ENCODE measurements at regions not wholly inside any gene's neighbourhood (a gene's known extent, or its start where the extent isn't known, plus 50 kb on each side); places are given as distances from the start of the nearest gene placed in this dataset.

DNA sequence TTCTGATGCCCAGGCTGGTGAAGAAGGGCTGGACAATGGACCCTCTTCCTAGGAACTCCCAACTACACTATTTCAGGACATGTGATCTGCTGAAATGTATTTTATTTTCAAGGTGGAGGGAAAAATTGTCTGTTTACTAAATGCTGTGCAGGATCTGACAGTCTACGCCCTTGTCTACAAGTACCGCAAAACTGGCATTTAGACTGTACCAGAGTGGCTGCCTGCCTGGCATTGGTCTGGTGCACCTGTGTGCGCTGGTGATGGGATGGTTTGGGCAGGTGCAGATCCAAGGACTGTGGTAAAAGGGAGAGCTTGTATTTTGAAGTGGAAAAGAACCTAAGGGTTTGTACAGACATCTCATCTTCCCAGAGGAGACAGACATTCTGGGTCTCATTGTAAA, 79.7 kb downstream of the AIPL1 start:
- Histone ChIP-seq H2BK5ac (ENCODE audit: low read depth, low read length, poor library complexity, severe bottlenecking) (no peak overlapping the region), H2BK15ac (ENCODE audit: low read depth, low read length) (no peak overlapping the region), H3K36me3 (ENCODE audit: control insufficient read depth, insufficient read depth, low read length) (no peaks in the 10 kb centered on the region), H4K8ac (ENCODE audit: low read depth in 2 of 2, low read length in 2 of 2) (no peak overlapping the region), H3K9me1 (ENCODE audit: insufficient read depth, low read length) (no peaks in the 10 kb centered on the region), H3K56ac (ENCODE audit: extremely low read depth, insufficient read depth, low read length) (no peak overlapping the region), H4K91ac (ENCODE audit: insufficient read depth, low read depth, low read length) (no peak overlapping the region), H2BK120ac (ENCODE audit: low read depth, low read length) (no peak overlapping the region), H4K5ac (ENCODE audit: low read depth, low read length) (no peak overlapping the region), H3K14ac (replicated peaks; ENCODE audit: low read depth, low read length) (no peak overlapping the region), H2BK20ac (ENCODE audit: low read depth, low read length) (no peak overlapping the region), H4K20me1 (ENCODE audit: insufficient read depth, low read length) (no peaks in the 10 kb centered on the region), H3K4me1 (ENCODE audit: control insufficient read depth, insufficient read depth, low read length) (no peaks in the 10 kb centered on the region), H3K23ac (ENCODE audit: low read depth, low read length) (no peak overlapping the region), H2AFZ (replicated peaks; ENCODE audit: low read length, poor library complexity) (no peak overlapping the region), H3K27me3 (ENCODE audit: control insufficient read depth, insufficient read depth, low read length) (no peaks in the 10 kb centered on the region), H3K9me3 (ENCODE audit: control insufficient read depth, insufficient read depth, low read length) (no peaks in the 10 kb centered on the region), H3K9ac (ENCODE audit: low read depth, low read length) (no peak overlapping the region), H3K18ac (ENCODE audit: low read depth, low read length) (no peak overlapping the region), H3K4ac (ENCODE audit: low read depth, low read length) (no peak overlapping the region), H2AK9ac (replicated peaks; ENCODE audit: low read depth, low read length, poor library complexity) (no peak overlapping the region), H3K4me2 (ENCODE audit: low read depth, low read length) (no peak overlapping the region), H3K79me1 (ENCODE audit: low read depth in 1 of 2, low read length in 2 of 2) (no peaks in the 10 kb centered on the region), H3K4me3 (ENCODE audit: insufficient read depth, low read depth, low read length) (no peak overlapping the region), H3K27ac (ENCODE audit: insufficient read depth, low read length) (no peak overlapping the region), H2AK5ac (ENCODE audit: low read depth, low read length) (no peak overlapping the region)
- ATAC-seq (ENCODE audit: low read depth) (no peak), DNase-seq (no peak)
- CTCF ChIA-PET, result no interaction called here
- POLR2A ChIA-PET (ENCODE audit: unreplicated experiment), result no interaction called here
- TF ChIP-seq BHLHE40 (IDR thresholded peaks at IDR 0.05; ENCODE audit: low read depth, low read length) (no peak), CEBPB (IDR thresholded peaks at IDR 0.05; ENCODE audit: low read depth, low read length) (no peak), RCOR1 (IDR thresholded peaks at IDR 0.05; ENCODE audit: insufficient replicate concordance, low read length) (no peak), FOS (IDR thresholded peaks at IDR 0.05; ENCODE audit: low read depth, low read length) (no peak), MXI1 (IDR thresholded peaks at IDR 0.05; ENCODE audit: borderline replicate concordance, low read depth, low read length) (no peak), NFE2L2 (IDR thresholded peaks at IDR 0.05; ENCODE audit: low read depth, low read length) (no peak)
- TF ChIP-seq, protein P1, sequence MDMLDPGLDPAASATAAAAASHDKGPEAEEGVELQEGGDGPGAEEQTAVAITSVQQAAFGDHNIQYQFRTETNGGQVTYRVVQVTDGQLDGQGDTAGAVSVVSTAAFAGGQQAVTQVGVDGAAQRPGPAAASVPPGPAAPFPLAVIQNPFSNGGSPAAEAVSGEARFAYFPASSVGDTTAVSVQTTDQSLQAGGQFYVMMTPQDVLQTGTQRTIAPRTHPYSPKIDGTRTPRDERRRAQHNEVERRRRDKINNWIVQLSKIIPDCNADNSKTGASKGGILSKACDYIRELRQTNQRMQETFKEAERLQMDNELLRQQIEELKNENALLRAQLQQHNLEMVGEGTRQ (IDR thresholded peaks at IDR 0.05; ENCODE audit: low read depth, low read length), result no peak
- TF ChIP-seq, protein P2, sequence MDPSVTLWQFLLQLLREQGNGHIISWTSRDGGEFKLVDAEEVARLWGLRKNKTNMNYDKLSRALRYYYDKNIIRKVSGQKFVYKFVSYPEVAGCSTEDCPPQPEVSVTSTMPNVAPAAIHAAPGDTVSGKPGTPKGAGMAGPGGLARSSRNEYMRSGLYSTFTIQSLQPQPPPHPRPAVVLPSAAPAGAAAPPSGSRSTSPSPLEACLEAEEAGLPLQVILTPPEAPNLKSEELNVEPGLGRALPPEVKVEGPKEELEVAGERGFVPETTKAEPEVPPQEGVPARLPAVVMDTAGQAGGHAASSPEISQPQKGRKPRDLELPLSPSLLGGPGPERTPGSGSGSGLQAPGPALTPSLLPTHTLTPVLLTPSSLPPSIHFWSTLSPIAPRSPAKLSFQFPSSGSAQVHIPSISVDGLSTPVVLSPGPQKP (IDR thresholded peaks at IDR 0.05; ENCODE audit: borderline replicate concordance, low read depth, low read length), result no peak
- no CpG with 5 or more reads among the region's 3 CpGs for WGBS, 2 experiments (ENCODE audit: extremely low coverage in 2 of 2, insufficient read length in 1 of 2)
- dilution Hi-C loops (cut with HindIII; ENCODE audit: low sequenced_read_pairs, unreplicated experiment) (no loop called here), intact Hi-C loops (cut with micrococcal nuclease) (no loop called here), in situ Hi-C loops (cut with MboI; ENCODE audit: low sequenced_read_pairs) (no loop called here)
- no TSS peak for BruUV-seq (replicated peaks)

All from IMR-90 (cell line).